GM21528 (cell line): ENCODE measurements at regions not wholly inside any gene's neighbourhood (a gene's known extent, or its start where the extent isn't known, plus 50 kb on each side); places are given as distances from the start of the nearest gene placed in this dataset.
"Not testable (repeated sequence)": the region's sequence is repeated elsewhere in the genome, so short reads cannot be mapped to it uniquely, and the experiment has no call there.

Source experiments
- ATAC-seq: cut with Tn5 transposase; IDR thresholded peaks from one replicate; pipeline ENCODE4 v1.9.1; 2021; ENCODE audit warnings: mild to moderate bottlenecking, moderate library complexity; ENCODE audit not compliant: unreplicated experiment, low FRiP score

GRCh38 chr11:130668751-130669150, 220.3 kb downstream of the ADAMTS15 start:
- ATAC-seq, result no peak

DNA sequence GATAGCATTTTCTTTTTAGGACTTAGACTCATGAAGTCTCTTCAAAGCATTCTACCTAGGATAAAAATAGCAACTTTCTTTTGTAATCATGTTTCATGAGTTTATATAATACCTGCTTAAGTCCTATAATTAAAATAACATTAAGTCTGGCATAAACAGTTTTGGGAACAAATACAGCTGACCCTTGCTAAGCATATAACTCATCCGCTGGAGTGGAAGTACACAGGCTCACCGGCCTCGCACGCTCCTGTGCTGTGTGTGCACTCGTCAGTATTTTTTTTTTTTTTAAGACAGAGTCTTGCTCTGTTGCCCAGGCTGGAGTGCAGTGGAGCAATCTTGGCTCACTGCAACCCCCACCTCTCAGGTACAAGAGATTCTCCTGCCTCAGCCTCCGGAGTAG, 221.8 kb downstream of the ADAMTS15 start:
- ATAC-seq, result no peak

GRCh38 chr11:130671801-130672700, 223.6 kb downstream of the ADAMTS15 start:
- ATAC-seq, result no peak

DNA sequence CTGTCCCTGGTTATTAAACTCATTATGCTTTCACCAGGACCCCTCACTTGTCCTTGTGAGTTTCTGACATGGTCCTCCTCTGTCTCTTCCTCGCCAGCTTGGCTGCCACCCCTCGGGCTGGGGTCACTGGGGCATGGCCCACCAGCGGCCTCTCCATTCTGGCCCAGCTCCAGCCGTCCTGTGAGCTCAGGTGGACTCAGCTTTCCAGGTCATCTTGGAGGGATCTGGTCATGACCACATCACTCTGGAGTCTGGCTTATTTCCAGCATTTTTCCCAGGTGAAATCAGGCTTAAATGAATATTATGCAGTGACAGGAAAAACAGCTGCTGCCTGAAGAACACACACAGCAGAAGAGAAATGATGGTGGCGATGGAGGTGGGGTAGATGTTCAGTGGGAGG, 224.5 kb downstream of the ADAMTS15 start:
- no peak for ATAC-seq

GRCh38 chr11:130673698-130674097, 225.3 kb downstream of the ADAMTS15 start:
- ATAC-seq, result no peak

DNA sequence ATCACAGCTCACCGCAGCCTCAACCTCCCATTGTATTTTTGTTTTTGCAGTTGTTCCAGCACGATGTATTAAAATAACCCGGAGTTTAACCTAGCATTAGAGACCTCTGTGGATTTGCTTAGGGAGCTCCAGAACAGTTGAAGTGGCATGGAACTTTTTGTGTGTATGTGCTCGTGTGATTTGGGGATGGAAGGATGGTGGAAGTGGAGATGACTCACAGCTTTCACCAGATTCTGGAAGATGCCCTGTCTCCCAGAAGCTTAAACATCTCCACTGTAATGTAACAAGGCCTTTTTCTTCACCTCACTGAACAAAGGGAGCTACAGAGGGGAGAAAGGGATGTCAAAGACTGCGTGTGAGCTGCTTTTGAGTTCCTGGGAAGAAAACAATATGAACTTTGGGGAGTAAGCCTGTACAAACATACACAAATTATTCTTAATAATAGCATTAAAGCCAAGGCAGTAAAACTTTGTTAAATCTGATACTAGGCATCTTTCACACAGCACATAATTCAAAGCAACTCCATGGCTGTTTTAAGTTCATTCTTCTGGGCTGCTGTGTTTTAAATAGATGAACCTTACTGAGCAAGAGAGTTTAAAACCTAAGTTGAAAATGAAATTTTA, 226.4 kb downstream of the ADAMTS15 start:
- no peak for ATAC-seq

- ATAC-seq, result no peak
These were observed 227.0 kb downstream of the ADAMTS15 start for GRCh38 chr11:130675371-130675821.

- ATAC-seq, result no peak
These were observed 227.5 kb downstream of the ADAMTS15 start for GRCh38 chr11:130675917-130676316.

DNA sequence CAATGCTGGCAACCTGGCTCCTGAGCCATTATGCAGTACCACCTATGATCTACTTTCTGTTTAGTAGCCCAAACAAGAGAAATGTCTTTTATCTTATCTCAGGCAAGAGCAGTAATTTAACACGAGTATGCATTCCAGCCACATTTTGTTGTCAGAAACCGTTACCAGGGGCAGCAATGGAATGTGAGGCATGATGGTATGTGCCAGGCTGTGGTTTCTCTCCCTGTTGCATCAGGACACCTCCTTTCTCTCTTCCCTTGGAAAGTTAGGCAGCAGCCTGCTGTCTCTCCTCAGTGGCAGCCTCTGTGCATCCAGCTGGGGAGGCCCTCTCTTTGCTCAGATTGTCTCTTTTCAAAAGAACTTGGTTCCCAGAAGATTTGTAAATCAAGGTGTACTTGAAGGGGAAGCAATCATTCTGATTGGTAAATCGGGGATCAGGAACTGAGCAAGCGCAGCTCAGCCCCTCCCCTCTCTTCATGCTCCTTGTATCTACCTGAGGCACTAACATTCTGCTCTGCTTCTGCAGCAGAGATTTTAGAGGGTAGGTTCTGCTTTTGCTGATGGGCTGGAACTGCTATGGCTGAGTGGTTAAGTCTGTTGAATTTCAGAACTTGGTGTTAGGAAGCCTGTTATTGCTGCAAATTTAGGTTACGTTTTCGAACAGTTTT, 229.2 kb downstream of the ADAMTS15 start:
- ATAC-seq, result no peak

DNA sequence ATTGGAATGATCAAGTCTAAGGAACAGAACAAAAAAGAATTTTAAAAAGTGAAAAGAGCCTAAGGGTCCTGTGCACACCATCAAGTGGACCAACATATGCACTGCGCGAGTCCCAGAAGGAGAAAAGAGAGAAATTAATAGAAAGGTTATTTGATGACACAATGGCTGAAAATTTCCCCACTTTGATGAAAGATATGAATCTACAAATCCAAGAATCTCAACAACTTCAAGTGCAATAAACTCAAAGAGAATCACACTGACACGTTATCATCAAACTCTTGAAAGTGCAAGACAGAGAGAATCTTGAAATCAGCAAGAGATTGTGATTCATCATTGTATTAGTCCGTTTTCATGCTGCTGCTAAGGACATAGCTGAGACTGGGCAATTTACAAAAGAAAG, 230.8 kb downstream of the ADAMTS15 start:
- no peak for ATAC-seq

GRCh38 chr11:130682471-130682870, 233.8 kb downstream of the SNX19 start:
- ATAC-seq, result not testable (repeated sequence)

GRCh38 chr11:130689222-130689908, 226.9 kb downstream of the SNX19 start:
- ATAC-seq, result no peak

DNA sequence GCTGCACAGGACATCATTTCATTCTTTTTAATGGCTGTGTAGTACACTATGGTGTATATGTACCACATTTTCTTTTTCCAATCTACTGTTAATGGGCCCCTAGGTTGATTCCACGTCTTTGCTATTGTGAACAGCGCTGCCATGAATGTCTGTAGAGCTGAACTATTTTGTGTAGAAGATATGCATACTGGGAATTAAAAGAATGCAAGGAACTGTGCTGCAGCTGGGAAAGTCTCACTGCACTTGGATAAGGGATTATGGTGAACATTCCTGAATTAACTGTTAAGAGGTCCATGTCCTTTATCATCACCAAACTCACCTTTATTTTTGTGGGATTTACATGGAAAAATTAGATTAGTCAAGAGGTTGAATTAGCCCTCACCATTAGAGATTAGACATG, 224.7 kb downstream of the SNX19 start:
- no peak for ATAC-seq

DNA sequence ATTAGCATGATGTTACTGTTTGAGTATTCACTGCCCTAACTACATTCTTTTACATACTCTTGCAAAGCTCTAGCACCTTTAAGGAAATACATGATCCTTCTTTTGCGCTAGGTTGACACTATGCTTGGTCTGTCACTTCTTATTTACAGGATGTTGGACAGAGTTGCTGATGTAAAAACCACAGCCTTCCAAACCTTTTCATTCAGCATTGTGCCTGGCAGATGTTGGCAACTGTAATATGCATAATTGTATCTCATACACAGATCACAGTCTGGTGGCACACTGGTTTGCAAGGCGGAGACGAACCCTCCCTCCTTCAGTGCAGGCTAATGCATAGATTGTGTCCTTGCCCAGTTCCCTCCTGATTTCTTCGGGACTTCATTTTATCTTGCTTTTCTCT, 224.1 kb downstream of the SNX19 start:
- ATAC-seq, result no peak

DNA sequence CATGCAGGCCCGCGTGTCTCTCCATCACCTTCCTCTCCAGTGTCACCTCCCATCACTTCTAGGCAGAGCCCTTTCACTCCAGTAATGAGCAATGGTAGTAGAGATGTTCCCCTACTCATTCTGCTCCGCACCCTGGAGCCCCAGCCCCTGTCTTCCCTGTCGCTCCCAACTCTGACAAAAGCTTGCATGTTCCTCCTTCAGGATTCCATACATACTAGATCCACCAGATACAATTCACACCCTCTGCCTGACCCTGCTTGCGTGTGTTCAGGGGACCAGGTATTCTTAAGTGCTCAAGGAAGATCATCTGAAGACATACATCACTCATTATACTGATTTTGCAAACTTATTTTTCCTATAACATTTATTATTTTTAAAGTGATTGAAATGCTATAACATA, 222.7 kb downstream of the SNX19 start:
- no peak for ATAC-seq

DNA sequence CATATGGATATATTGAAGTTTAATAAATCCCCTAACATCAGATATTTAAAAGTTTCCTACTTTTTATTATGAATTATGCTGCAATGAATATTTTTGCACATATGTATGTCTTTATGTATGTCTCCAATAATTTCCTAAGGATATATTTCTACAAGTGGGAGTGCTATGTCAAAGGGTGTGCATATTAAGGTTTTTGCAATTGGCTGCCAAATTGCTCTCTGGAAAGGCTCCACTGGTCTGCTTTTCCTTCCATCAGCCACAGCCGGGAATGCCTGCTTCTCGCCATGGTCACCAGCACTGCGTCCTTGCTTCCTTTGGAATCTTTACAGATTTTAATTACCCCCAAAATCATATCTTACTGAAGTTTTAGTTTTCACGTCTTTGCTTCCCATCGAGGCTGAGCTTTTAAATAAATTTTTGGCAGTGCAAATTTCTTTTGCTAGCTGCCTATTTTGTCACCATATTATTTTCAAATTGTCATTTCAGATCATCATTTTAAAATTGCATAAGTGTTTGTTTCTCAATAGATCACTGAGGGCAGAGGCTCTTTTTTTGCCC, 221.7 kb downstream of the SNX19 start:
- no peak for ATAC-seq

DNA sequence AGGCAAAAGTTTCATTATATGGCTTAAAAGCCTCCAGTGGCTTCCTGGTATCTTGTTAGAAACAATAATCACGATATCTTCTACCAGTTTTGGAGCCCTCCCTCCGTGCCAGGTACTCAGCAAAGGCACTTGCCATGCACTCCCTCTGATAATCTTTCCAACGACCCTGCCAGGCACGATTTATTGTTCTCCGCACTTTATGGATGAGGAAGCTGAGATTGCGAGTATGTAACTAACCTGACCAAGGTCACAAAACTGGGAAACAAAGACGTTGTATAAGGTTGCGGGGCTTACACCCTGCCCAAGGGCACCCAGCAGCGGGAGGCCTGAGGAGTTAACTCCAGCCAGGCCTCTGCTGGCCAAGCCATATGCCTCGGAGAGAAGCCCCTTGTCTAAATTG, 218.1 kb downstream of the SNX19 start:
- ATAC-seq, result no peak

- ATAC-seq, result no peak
These were observed 216.7 kb downstream of the SNX19 start for GRCh38 chr11:130699561-130699960.

- ATAC-seq, result no peak
These were observed 216.2 kb downstream of the SNX19 start for GRCh38 chr11:130700092-130700491.

- ATAC-seq, result no peak
These were observed 212.6 kb downstream of the SNX19 start for GRCh38 chr11:130703489-130704190.
